Stomach (tissue), 8 donors: ENCODE measurements at regions not wholly inside any gene's neighbourhood (a gene's known extent, or its start where the extent isn't known, plus 50 kb on each side); places are given as distances from the start of the nearest gene placed in this dataset.
"Not testable (repeated sequence)": the region's sequence is repeated elsewhere in the genome, so short reads cannot be mapped to it uniquely, and the experiment has no call there.

Experiments used
- DNase-seq, 2 donors: peaks; one replicate each; pipeline versions ENCODE4 v3.0.0 to v3.0.0-alpha.2; 2013 to 2019
- H3K27ac ChIP-seq, 5 donors: fragments of 200-600 bp in 4 of 5; sonication (generic) in 4 of 5; one replicate each; pipeline ENCODE4 v1.5.1; 2013 to 2019; ENCODE audit warnings: mild to moderate bottlenecking in 1 of 5, moderate library complexity in 1 of 5
- H3K27me3 ChIP-seq, 3 donors: fragments of 200-600 bp; sonication (generic); one replicate each; pipeline ENCODE4 v1.5.1; 2017 to 2019; ENCODE audit warnings: mixed run types in 1 of 3
- H3K36me3 ChIP-seq, 4 donors: fragments of 200-600 bp; sonication (generic); 1 replicate in 3 of 4; 2 replicates in 1 of 4; pipeline ENCODE4 v1.5.1; 2016 to 2019
- H3K4me1 ChIP-seq, 4 donors: fragments of 200-600 bp; sonication (generic); one replicate each; pipeline ENCODE4 v1.5.1; 2016 to 2019
- H3K4me3 ChIP-seq, 4 donors: fragments of 200-600 bp; sonication (generic) in 3 of 4; one replicate each; pipeline ENCODE4 v1.5.1; 2016 to 2019; ENCODE audit warnings: mild to moderate bottlenecking in 1 of 4
- H3K9me3 ChIP-seq, 4 donors: fragments of 200-600 bp; sonication (generic); one replicate each; pipeline ENCODE4 v1.5.1; 2016 to 2019
- EP300 ChIP-seq: sonication (generic); formaldehyde crosslinking; IDR thresholded peaks from one replicate; pipeline ENCODE4 v1.6.1; 2017; ENCODE audit warnings: antibody characterized with exemption
- POLR2A ChIP-seq, 4 donors: fragments of 450-650 bp; IDR thresholded peaks; one replicate each; pipeline ENCODE4 v1.6.1; 2016; ENCODE audit warnings: antibody characterized with exemption in 4 of 4, control low read depth in 2 of 4, mild to moderate bottlenecking in 1 of 4, moderate library complexity in 1 of 4
- POLR2AphosphoS5 ChIP-seq, 3 donors: sonication (generic); formaldehyde crosslinking; IDR thresholded peaks; one replicate each; pipeline ENCODE4 v1.6.1; 2016; ENCODE audit warnings: antibody characterized with exemption in 3 of 3
- WGBS, 5 donors: extraction: QIAGEN DNeasy Blood & Tissue Kit in 3 of 5; methylation state at CpG; one replicate each; pipeline versions ENCODE4 v1.1.5 to v1.1.7; 2013 to 2018; 5-methylcytosine and 5-hydroxymethylcytosine counted together
- intact Hi-C: fragments of 100-400 bp; cut with DNase I; formaldehyde crosslinking; loops from one replicate; pipeline ENCODE4 v1.15.1; 2023; ENCODE audit warnings: low total_unique reads
- TF ChIP-seq, protein P1 (sequence below), 7 experiments: fragments of 450-650 bp in 4 of 7; fragments of 200-600 bp in 3 of 7; sonication (generic) in 3 of 7; IDR thresholded peaks; one replicate each; pipeline ENCODE4 v1.5.1; 2016 to 2019; ENCODE audit warnings: antibody characterized with exemption in 7 of 7, control low read depth in 2 of 7, mild to moderate bottlenecking in 1 of 7
- donor health status: healthy with polysubstance abuse.
- donor health status: Bipolar disorder and iron deficiency.
- donor health status: healthy.

GRCh38 chr14:48027115-48027514, 351.7 kb upstream of the MDGA2 start:
- TF ChIP-seq POLR2A (IDR thresholded peaks at IDR 0.05), result no peak
- TF ChIP-seq, protein P1, sequence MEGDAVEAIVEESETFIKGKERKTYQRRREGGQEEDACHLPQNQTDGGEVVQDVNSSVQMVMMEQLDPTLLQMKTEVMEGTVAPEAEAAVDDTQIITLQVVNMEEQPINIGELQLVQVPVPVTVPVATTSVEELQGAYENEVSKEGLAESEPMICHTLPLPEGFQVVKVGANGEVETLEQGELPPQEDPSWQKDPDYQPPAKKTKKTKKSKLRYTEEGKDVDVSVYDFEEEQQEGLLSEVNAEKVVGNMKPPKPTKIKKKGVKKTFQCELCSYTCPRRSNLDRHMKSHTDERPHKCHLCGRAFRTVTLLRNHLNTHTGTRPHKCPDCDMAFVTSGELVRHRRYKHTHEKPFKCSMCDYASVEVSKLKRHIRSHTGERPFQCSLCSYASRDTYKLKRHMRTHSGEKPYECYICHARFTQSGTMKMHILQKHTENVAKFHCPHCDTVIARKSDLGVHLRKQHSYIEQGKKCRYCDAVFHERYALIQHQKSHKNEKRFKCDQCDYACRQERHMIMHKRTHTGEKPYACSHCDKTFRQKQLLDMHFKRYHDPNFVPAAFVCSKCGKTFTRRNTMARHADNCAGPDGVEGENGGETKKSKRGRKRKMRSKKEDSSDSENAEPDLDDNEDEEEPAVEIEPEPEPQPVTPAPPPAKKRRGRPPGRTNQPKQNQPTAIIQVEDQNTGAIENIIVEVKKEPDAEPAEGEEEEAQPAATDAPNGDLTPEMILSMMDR (IDR thresholded peaks at IDR 0.05), result no peak
- TF ChIP-seq EP300, result no peak
- TF ChIP-seq POLR2AphosphoS5 (IDR thresholded peaks at IDR 0.05), result no peak
- H3K27ac ChIP-seq, result no peak overlapping the region
- H3K4me1 ChIP-seq, result no peaks in the 10 kb centered on the region

DNA sequence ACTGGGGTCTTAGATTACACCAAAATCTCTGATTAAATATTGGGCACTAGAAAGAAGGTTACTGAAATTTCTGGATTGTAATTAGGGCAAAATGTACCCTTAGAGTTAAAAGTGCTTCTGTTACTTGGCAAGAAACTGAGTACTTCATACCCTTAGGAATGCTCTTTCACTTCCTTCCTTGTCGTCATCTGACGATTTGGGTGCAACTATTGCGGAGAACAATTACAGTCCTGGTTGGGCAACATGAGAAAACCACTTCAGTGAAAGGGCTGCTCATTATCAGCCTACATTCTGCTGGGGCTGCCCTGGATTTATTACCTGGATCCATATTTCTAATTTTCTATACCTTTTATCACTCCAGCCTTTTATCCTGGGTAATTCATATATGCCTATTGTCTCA, 348.5 kb upstream of the MDGA2 start:
- 69 to 82% (median 72%) methylated on average over 3 of the region's 3 CpGs for WGBS, 5 donors
- Histone ChIP-seq H3K36me3 (no peaks in the 10 kb centered on the region), H3K4me3 (no peak overlapping the region), H3K27me3 (no peaks in the 10 kb centered on the region), H3K4me1 (no peaks in the 10 kb centered on the region), H3K27ac (no peak overlapping the region), H3K9me3 (peaks cover 0 to 7% (median 0%) of the 10 kb centered on the region in 4 donors)
- intact Hi-C loops, result no loop called here
- TF ChIP-seq EP300, result no peak
- no peak for TF ChIP-seq POLR2AphosphoS5 (IDR thresholded peaks at IDR 0.05)
- no peak for TF ChIP-seq POLR2A (IDR thresholded peaks at IDR 0.05)
- TF ChIP-seq, protein P1 (IDR thresholded peaks at IDR 0.05), result no peak
- DNase-seq, result no peak

More at GRCh38 chr14:48027115-48027514, 351.7 kb upstream of the MDGA2 start:
- DNase-seq, result no peak
- WGBS, 5 donors, result 61 to 76% (median 74%) methylated on average over 2 of the region's 2 CpGs
- peaks cover 0 to 12% (median 0%) of the 10 kb centered on the region in 4 donors for H3K9me3 ChIP-seq
- intact Hi-C loops, result no loop called here
- H3K4me3 ChIP-seq, result no peak overlapping the region
- H3K36me3 ChIP-seq, result no peaks in the 10 kb centered on the region
- no peaks in the 10 kb centered on the region for H3K27me3 ChIP-seq

DNA sequence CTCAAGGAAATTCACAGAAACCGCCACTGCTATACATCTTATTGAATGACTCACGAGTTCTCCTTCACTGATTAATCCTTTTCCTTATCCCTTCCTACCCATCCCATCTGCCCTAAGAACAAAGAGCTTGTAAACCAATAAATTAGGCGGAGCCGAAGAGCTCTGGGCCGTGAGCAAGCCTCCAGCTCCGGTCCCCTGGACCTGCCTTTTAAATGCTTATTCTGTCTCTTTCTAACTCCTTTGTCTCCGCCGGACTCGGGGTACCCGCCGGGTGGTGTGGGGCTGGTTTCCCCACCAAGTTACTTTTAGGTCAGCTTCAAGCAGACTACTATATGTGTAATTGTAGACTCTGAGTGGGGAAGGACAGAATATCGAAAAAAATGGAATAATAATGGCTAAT, 336.1 kb upstream of the MDGA2 start:
- WGBS, 5 donors, result 49 to 70% (median 57%) methylated on average over 12 of the region's 12 CpGs
- H3K36me3 ChIP-seq, H3K27me3 ChIP-seq, H3K9me3 ChIP-seq, intact Hi-C loops, H3K4me1 ChIP-seq, H3K4me3 ChIP-seq, H3K27ac ChIP-seq, DNase-seq: not testable (repeated sequence)

DNA sequence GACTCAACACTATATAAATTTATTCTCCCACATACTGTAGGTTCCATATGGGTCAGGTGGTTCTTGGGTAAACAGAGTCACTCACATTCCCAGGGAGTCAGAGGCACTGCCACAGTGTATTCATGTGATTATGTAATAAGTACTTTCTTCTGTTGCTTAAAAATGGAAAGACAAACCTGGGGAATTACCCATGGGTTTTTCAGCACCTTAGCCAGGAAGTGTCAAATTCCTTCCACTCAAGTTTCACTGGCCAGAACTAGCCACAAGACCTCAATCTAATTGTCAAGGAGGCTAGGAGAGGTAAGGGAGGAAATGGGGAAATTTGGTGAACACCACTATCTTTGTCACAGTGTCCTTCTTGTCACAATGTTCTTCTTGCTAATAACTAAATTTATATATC, 333.2 kb upstream of the MDGA2 start:
- no peaks in the 10 kb centered on the region for H3K36me3 ChIP-seq
- intact Hi-C loops, result no loop called here
- no peaks in the 10 kb centered on the region for H3K4me1 ChIP-seq
- H3K27me3 ChIP-seq, result no peaks in the 10 kb centered on the region
- no peak overlapping the region for H3K4me3 ChIP-seq
- TF ChIP-seq EP300, result no peak
- TF ChIP-seq POLR2A (IDR thresholded peaks at IDR 0.05), result no peak
- TF ChIP-seq POLR2AphosphoS5 (IDR thresholded peaks at IDR 0.05), result no peak
- TF ChIP-seq, protein P1 (IDR thresholded peaks at IDR 0.05), result no peak
- no peaks in the 10 kb centered on the region for H3K9me3 ChIP-seq
- no peak for DNase-seq
- H3K27ac ChIP-seq, result no peak overlapping the region

DNA sequence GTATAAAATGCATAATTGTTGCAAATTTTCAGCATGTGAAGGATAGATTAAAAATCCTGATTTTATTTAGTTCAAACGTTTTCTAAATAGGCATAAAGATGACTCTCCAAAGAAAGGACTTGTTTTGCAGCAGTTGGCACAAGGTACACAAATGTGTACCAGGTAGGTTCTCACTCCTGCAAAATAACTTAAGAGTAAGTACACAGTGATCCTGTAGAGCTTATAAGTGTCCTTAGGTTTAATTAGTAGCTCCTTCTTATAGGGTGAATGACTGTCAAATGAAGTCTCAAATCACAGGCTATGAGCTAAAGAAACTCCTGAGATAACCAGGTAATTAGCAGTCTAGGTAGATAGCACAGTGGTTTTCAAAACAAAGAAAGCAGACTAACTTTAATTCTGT, 330.6 kb upstream of the MDGA2 start:
- Histone ChIP-seq H3K27me3 (no peaks in the 10 kb centered on the region), H3K27ac (no peak overlapping the region), H3K9me3 (no peaks in the 10 kb centered on the region), H3K36me3 (no peaks in the 10 kb centered on the region), H3K4me3 (no peak overlapping the region), H3K4me1 (no peaks in the 10 kb centered on the region)
- intact Hi-C loops, result no loop called here
- DNase-seq, result no peak
- WGBS, 5 donors, result 22 to 42% (median 30%) methylated on average over 1 of the region's 1 CpG
- TF ChIP-seq POLR2A (IDR thresholded peaks at IDR 0.05), result no peak
- TF ChIP-seq POLR2AphosphoS5 (IDR thresholded peaks at IDR 0.05), result no peak
- no peak for TF ChIP-seq EP300
- TF ChIP-seq, protein P1 (IDR thresholded peaks at IDR 0.05), result no peak
